NCI-H1694 treated with DMSO at 0.1 percent for 48 hours (cell line): ENCODE measurements at regions not wholly inside any gene's neighbourhood (a gene's known extent, or its start where the extent isn't known, plus 50 kb on each side); places are given as distances from the start of the nearest gene placed in this dataset.
"Not testable (repeated sequence)": the region's sequence is repeated elsewhere in the genome, so short reads cannot be mapped to it uniquely, and the experiment has no call there.

Source experiments
- DNase-seq: peaks from one replicate; lab custom pipeline; 2025; lab: John Stamatoyannopoulos, UW

GRCh38 chr16:65727534-65728137, 605.8 kb upstream of the CDH11 start:
- DNase-seq, result no peak

GRCh38 chr16:65725156-65725845, 603.4 kb upstream of the CDH11 start:
- DNase-seq, result no peak

GRCh38 chr16:65722429-65722828, 600.6 kb upstream of the CDH11 start:
- no peak for DNase-seq

- DNase-seq, result no peak
These were observed 596.0 kb upstream of the CDH11 start for GRCh38 chr16:65717846-65718245.

GRCh38 chr16:65716737-65717700, 595.2 kb upstream of the CDH11 start:
- DNase-seq, result no peak

- no peak for DNase-seq
These were observed 591.4 kb upstream of the CDH11 start for GRCh38 chr16:65713181-65713808.

GRCh38 chr16:65710107-65710506, 588.2 kb upstream of the CDH11 start:
- no peak for DNase-seq

- DNase-seq, result no peak
These were observed 583.0 kb upstream of the CDH11 start for GRCh38 chr16:65704866-65705265.

- no peak for DNase-seq
These were observed 581.0 kb upstream of the CDH11 start for GRCh38 chr16:65702707-65703402.

GRCh38 chr16:65700596-65700995, 578.7 kb upstream of the CDH11 start:
- no peak for DNase-seq

GRCh38 chr16:65698791-65699321, 577.0 kb upstream of the CDH11 start:
- no peak for DNase-seq

GRCh38 chr16:65697521-65697920, 575.7 kb upstream of the CDH11 start:
- DNase-seq, result no peak

- no peak for DNase-seq
These were observed 575.2 kb upstream of the CDH11 start for GRCh38 chr16:65697065-65697464.

- DNase-seq, result not testable (repeated sequence)
These were observed 570.0 kb upstream of the CDH11 start for GRCh38 chr16:65691846-65692245.

- DNase-seq, result no peak
These were observed 567.9 kb upstream of the CDH11 start for GRCh38 chr16:65689726-65690125.

- DNase-seq, result no peak
These were observed 566.4 kb upstream of the CDH11 start for GRCh38 chr16:65688301-65688700.

- no peak for DNase-seq
These were observed 562.4 kb upstream of the CDH11 start for GRCh38 chr16:65684230-65684629.

GRCh38 chr16:65681406-65681805, 559.5 kb upstream of the CDH11 start:
- no peak for DNase-seq

GRCh38 chr16:65679785-65680184, 557.9 kb upstream of the CDH11 start:
- DNase-seq, result no peak

- no peak for DNase-seq
These were observed 553.3 kb upstream of the CDH11 start for GRCh38 chr16:65675161-65675560.

GRCh38 chr16:65672960-65673359, 551.1 kb upstream of the CDH11 start:
- DNase-seq, result no peak
